IPS-NIHi11 (cell line): ENCODE measurements at regions not wholly inside any gene's neighbourhood (a gene's known extent, or its start where the extent isn't known, plus 50 kb on each side); places are given as distances from the start of the nearest gene placed in this dataset.
"Not testable (repeated sequence)": the region's sequence is repeated elsewhere in the genome, so short reads cannot be mapped to it uniquely, and the experiment has no call there.

Source experiments
- DNase-seq: peaks from one replicate; pipeline ENCODE4 v3.0.0; 2012; ENCODE audit warnings: mixed read lengths, low spot score

GRCh38 chr14:85154714-85155113 is 375.2 kb upstream of the FLRT2 start:
- DNase-seq, result no peak

DNA sequence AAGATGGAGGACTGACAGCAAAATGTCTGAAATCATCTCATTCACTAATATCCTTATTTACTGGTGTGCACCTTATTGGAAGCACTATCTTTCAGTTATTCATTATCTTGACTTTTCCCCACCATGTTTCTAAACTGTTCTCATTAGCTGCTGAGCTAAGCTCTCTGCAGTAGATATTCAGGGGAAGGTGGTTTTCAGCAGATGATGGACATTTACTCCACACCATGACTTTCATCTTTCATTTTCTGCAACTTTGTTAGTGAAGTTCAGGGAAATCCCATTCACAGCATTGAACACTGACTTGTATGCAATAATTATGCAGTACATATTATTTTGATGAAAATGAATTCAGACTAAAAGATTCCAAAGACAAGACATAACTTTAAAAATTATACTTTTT is 373.6 kb upstream of the FLRT2 start:
- no peak for DNase-seq

DNA sequence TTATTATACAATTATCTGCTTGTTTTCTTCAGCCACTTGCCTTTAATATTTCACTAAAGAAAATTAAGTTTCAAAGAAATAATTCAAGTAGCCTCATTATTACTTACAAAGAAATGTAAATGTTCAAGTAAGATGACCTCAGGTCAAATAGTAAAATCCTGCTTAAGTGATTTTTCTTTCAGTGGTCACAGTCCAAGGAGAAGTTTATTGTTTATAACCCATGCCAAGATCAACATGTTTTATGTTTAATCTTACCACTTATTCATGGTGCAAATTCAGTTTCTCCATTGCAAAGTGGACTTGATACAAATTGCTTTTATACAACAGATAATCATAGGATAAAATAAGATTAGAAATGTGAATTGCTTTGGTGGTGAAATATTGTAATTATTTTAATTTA is 370.2 kb upstream of the FLRT2 start:
- no peak for DNase-seq

- no peak for DNase-seq
Observed at GRCh38 chr14:85165094-85165493, 364.9 kb upstream of the FLRT2 start.

DNA sequence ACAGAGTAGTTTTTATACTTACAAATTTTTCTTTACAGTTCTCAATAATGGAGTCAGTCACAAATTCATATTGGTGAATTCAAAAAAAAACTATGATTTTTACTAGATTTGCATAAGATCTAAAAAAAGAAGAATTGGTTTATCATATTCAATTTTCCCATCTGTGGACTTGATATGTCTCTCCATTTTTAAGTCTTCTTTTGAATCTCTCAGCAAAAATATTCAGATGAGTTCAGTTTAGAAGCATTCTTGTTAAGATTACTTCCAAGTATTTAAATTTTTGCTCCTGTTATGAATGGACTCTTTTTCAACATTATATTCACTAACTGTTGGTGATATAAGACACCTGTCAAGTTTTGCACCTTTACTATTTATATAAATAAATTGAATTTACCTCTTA is 360.6 kb upstream of the FLRT2 start:
- DNase-seq, result no peak

DNA sequence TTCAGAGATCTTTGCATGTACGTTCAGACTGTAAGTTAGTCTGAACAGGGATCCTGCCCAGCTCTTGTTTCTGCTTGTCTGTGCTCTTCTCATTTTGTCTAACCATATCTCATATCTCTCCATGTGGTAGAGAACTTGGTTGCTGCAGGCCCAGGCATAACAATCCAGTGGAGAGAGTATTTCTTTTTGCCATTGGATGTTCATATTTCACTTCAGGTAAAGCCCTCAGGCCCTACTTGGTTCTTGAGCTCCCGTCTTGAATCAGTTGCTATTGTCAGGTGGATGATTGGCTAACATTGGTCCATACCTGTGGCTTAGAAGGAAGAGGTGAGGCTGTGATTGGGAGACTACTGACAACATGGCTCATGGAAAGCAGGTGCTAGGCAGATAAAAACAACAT is 357.7 kb upstream of the FLRT2 start:
- DNase-seq, result peak; percentile 22

- no peak for DNase-seq
Observed at GRCh38 chr14:85172889-85173477, 357.0 kb upstream of the FLRT2 start.

DNA sequence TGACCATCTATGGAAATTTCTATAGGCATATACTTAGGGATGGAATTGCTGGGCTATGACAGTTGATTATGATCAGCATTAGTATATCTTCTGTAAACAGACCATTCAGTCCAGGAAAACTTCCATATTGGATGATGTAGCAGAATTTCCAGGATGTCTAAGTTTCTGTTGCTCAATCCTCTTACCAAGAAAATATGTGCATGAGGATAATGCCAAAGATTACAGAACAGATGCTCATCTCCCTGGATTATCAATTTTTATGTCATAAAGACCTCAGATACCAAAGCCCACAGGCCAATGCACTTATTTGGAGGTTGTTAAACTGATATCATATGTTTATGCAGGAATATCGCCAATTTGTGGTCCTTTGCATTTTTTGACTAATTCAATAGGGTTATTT is 354.4 kb upstream of the FLRT2 start:
- no peak for DNase-seq

GRCh38 chr14:85178864-85179263 is 351.1 kb upstream of the FLRT2 start:
- DNase-seq, result peak; percentile 27

DNA sequence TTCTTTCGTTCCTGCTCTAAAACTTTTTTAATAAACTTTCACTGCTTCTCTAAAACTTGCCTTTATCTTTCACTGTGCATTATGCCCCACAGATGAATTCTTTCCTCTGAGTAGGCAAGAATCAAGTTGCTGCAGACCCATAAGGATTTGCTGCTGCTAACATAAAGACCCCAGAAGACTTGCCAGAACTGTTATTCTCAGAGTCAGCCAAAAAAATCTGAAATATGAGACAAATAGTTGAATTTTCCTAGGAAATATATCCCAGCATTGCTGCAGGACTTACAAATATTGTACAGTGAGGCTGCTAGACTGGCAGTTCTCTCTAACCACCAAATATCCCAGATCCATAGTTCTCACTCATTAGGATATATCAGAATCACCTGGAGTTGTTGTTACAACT is 349.1 kb upstream of the FLRT2 start:
- DNase-seq, result no peak

DNA sequence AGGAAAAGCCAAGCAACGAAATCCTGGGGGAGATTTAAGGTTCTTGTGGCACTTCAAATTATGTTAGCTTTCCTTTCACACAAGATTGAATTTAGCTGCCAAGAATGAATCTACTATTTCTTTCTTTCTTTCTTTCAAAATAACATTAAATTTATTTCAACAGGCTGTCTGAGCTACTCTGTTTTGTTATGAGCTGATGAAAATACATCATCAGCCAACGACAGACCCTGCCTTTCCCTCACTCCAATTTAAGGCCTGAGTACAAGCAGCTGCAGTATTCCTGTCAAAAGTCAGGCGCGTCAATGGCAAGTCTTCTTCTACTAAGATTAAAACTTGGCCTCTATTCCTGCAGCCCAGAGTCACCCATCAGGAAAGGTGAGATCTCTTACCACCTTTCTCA is 347.7 kb upstream of the FLRT2 start:
- DNase-seq, result no peak

DNA sequence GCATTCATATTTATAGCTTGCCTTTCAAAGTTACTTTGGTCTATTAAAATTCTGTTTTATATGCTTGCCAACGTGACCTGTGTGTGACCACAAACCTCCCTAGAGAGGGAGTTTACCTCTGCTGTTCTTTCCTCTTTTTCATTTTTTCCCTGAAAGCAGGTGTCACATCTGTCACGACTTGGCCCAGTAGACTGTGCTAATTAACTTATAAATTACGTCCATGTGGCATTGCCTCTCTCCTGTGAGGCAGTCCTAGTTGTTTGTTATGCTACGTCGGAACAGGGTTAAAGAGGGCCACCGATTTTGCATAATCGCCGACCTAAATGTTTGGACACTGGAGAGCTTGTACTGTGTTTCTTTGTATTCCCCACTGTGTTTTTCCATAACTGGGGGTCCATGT is 343.9 kb upstream of the FLRT2 start:
- DNase-seq, result no peak

DNA sequence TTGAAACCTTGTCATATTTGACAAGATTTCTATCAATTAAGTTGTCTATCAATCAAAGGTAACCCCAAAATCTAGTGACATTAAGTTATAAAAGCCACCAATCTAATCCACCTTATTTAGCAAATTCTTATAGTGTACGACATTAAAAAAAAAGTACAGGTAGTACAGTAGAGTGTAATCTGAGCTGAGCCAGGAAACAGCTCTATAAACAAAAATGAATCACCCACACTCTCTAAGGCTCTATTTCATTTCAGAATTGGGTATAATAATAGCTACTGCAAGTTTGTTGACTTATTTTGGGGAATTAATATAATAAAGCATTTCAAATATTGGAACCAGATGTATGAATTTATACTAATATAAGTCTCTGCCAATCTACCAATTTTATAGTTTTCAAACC is 342.4 kb upstream of the FLRT2 start:
- no peak for DNase-seq

GRCh38 chr14:85188836-85189235 is 341.1 kb upstream of the FLRT2 start:
- DNase-seq, result no peak

GRCh38 chr14:85189253-85189652 is 340.7 kb upstream of the FLRT2 start:
- DNase-seq, result not testable (repeated sequence)

GRCh38 chr14:85190251-85190650 is 339.7 kb upstream of the FLRT2 start:
- no peak for DNase-seq

- DNase-seq, result no peak
Observed at GRCh38 chr14:85191986-85192385, 338.0 kb upstream of the FLRT2 start.

DNA sequence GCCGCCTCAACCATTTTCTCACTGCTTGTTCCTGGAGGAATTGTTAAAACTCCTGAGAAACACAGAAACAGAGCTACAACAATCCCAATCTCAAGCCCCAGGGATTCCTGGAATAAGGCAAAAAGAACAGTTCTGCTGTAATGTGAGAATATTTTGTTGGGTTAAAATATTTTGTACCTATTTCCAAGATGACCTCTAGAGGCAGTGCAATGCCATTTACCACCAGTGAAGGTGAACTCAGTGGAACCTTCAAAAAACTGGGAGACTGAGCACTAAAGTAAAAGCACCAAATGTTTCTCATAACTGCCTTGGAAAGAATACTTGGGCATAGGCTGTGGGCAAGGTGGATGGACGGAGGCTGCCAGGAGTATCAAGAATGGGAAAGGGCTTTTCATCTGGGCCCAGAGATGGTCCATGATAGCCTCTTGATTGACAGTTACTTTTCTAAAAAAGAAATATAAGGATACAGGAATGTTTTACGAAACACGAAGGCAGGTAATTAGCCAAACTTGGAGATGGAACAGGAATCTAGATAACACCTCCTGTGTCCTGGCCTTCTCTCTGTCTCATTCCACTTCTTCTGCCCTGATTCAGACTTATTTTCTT is 334.0 kb upstream of the FLRT2 start:
- DNase-seq, result peak; percentile 46

DNA sequence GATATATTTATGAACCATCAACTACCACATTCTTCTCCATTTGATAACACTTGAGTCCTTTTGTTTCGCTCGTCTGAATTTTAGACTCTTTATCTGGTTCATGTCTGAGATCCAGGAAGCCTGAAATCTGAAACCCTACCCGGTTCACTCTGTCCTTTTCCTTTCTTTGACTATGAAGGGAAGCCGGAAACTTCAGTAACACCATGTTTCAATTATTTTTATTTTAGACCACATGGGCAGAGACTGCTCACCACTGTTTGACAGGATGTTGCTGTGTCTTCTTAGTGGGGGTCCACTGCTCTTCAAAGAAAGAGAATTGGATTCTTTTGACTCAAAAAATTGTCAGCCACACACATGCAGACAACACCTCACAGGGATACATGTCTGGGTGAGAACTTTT is 331.9 kb upstream of the FLRT2 start:
- DNase-seq, result no peak

GRCh38 chr14:85205875-85206274 is 324.1 kb upstream of the FLRT2 start:
- no peak for DNase-seq

GRCh38 chr14:85214471-85214870 is 315.5 kb upstream of the FLRT2 start:
- DNase-seq, result no peak

- no peak for DNase-seq
Observed at GRCh38 chr14:85217412-85217811, 312.5 kb upstream of the FLRT2 start.

- no peak for DNase-seq
Observed at GRCh38 chr14:85218982-85219381, 311.0 kb upstream of the FLRT2 start.

- no peak for DNase-seq
Observed at GRCh38 chr14:85221832-85222231, 308.1 kb upstream of the FLRT2 start.
